Upper lobe of left lung (tissue), 6 donors: ENCODE measurements at regions not wholly inside any gene's neighbourhood (a gene's known extent, or its start where the extent isn't known, plus 50 kb on each side); places are given as distances from the start of the nearest gene placed in this dataset.

Experiments used
- ATAC-seq, 2 donors: fragments of 200-7000 bp; cut with Tn5 transposase; one replicate each; pipeline ENCODE4 v1.9.1; 2022; ENCODE audit warnings: mild to moderate bottlenecking in 2 of 2, moderate library complexity in 2 of 2; ENCODE audit not compliant: low FRiP score in 2 of 2
- DNase-seq, 2 donors: peaks; one replicate each; pipeline ENCODE4 v3.0.0-alpha.2; 2019 to 2020
- H3K27ac ChIP-seq, 4 donors: fragments of 200-600 bp; sonication (generic); one replicate each; pipeline ENCODE4 v1.5.1; 2016 to 2019
- H3K27me3 ChIP-seq, 4 donors: fragments of 200-600 bp; sonication (generic); one replicate each; pipeline ENCODE4 v1.5.1; 2017 to 2019
- H3K36me3 ChIP-seq, 4 donors: fragments of 200-600 bp; sonication (generic); one replicate each; pipeline ENCODE4 v1.5.1; 2016 to 2019
- H3K4me1 ChIP-seq, 4 donors: fragments of 200-600 bp; sonication (generic); one replicate each; pipeline ENCODE4 v1.5.1; 2018 to 2019
- H3K4me3 ChIP-seq, 4 donors: fragments of 200-600 bp; sonication (generic); one replicate each; pipeline ENCODE4 v1.5.1; 2017 to 2019; ENCODE audit warnings: mild to moderate bottlenecking in 2 of 4, moderate library complexity in 1 of 4
- H3K9me3 ChIP-seq, 4 donors: fragments of 200-600 bp; sonication (generic); one replicate each; pipeline ENCODE4 v1.5.1; 2018 to 2019
- CTCF ChIP-seq, 6 experiments: fragments of 450-650 bp in 4 of 6; fragments of 200-600 bp in 2 of 6; sonication (generic) in 2 of 6; IDR thresholded peaks; one replicate each; pipeline ENCODE4 v1.5.1; 2016 to 2019; ENCODE audit warnings: antibody characterized with exemption in 6 of 6
- EP300 ChIP-seq, 4 donors: sonication (generic); formaldehyde crosslinking; IDR thresholded peaks; one replicate each; pipeline ENCODE4 v1.5.1; 2017; ENCODE audit warnings: antibody characterized with exemption in 4 of 4, control low read depth in 2 of 4
- POLR2A ChIP-seq, 4 donors: fragments of 450-650 bp; IDR thresholded peaks; one replicate each; pipeline ENCODE4 v1.5.1; 2016 to 2017; ENCODE audit warnings: antibody characterized with exemption in 4 of 4, mild to moderate bottlenecking in 2 of 4
- POLR2AphosphoS5 ChIP-seq, 2 donors: sonication (generic); formaldehyde crosslinking; IDR thresholded peaks; one replicate each; pipeline ENCODE4 v1.5.1; 2017; ENCODE audit warnings: antibody characterized with exemption in 2 of 2
- WGBS, 2 donors: methylation state at CpG; one replicate each; pipeline ENCODE4 v1.1.5; 2017 to 2018; 5-methylcytosine and 5-hydroxymethylcytosine counted together
- donor health status: DM: no; HTN: no; CAD: no; lungs with moderate emphysema.
- donor health status: DM: no; HTN: yes; CAD: no; lungs with severe emphysema.

DNA sequence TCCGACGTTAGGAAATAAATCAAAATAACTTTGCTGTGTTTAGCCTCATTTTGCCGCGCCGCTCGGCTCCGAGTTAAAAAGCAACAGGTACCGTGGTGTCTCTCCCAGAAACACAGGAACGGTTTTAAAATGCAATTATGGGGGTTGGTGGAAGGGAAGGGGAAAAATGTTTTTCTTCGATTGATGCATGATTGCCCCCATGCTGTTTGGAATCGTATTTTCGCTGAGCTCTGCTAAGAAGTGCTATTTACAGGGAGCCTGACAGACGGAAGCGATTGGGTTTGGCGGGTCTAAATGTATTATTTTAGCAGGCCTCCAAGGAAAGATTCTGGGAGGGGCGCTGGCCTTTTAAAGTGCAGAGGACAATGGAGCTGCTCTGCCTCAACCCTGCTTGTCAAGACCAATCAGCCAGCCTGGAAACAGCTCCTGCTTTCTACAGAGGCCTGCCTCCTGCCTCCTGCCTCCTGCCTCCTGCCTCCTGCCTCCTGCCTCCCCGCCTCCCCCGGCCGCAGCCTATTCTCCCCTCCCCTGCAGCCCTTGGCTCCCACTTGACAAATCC, 156.7 kb upstream of the TLE3 start:
- Histone ChIP-seq H3K4me1 (peaks cover 7 to 25% (median 15%) of the 10 kb centered on the region in 4 donors), H3K36me3 (no peaks in the 10 kb centered on the region), H3K27me3 (no peaks in the 10 kb centered on the region), H3K9me3 (no peaks in the 10 kb centered on the region), H3K27ac (no peak overlapping the region), H3K4me3 (no peak overlapping the region)
- TF ChIP-seq EP300 (IDR thresholded peaks at IDR 0.05) (no peak), CTCF (IDR thresholded peaks at IDR 0.05) (no peak), POLR2AphosphoS5 (IDR thresholded peaks at IDR 0.05) (no peak), POLR2A (IDR thresholded peaks at IDR 0.05) (no peak)
- DNase-seq: peak in 1 of 2 donors; percentile 38
- no peak for ATAC-seq
- 85 to 92% methylated on average over 19 of the region's 19 CpGs for WGBS, 2 donors

DNA sequence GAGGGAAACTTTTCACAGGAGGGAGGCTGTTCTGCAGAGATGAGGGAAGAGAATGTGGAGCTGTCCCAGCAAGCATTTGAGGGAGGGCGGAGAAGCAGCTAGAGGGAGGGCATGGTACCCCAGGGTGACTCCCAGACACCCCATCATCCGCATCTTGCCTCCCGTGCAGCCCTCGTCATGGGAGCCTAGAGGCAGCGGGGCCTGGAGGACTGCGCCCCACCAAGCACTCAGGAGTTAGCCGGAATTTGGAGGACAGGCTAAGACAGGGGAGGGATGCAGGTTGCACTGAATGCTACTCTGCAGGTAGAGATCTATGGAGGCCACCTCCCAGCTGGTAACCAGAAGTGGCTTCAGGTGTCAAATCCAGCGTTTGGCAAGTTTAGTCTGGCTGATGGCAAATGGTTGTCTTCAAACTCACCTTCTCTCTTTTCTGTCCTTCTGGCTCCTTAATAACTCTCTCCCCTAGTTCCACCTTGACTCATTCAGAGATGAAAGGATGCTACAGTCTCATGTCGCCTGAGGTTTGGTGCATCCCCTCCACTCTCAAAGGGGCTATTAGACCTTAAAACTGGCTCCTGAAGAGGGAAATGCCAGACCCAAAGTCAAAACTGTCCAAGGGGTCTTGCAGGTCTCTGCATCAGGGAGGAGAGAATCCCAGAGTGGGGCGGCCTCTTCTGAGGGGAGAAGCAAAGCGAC, 155.9 kb upstream of the TLE3 start:
- Histone ChIP-seq H3K27me3 (no peaks in the 10 kb centered on the region), H3K27ac (no peak overlapping the region), H3K4me1 (peaks cover 2 to 18% (median 8%) of the 10 kb centered on the region in 4 donors), H3K36me3 (no peaks in the 10 kb centered on the region), H3K9me3 (no peaks in the 10 kb centered on the region), H3K4me3 (no peak overlapping the region)
- no peak for ATAC-seq
- no peak for TF ChIP-seq POLR2AphosphoS5 (IDR thresholded peaks at IDR 0.05)
- no peak for TF ChIP-seq EP300 (IDR thresholded peaks at IDR 0.05)
- no peak for TF ChIP-seq CTCF (IDR thresholded peaks at IDR 0.05)
- no peak for TF ChIP-seq POLR2A (IDR thresholded peaks at IDR 0.05)
- no peak for DNase-seq
- WGBS, 2 donors: 94 to 95% methylated on average over 11 of the region's 11 CpGs

- Histone ChIP-seq H3K27me3 (no peaks in the 10 kb centered on the region), H3K9me3 (no peaks in the 10 kb centered on the region), H3K36me3 (no peaks in the 10 kb centered on the region), H3K27ac (no peak overlapping the region), H3K4me1 (peaks cover 0 to 11% (median 2%) of the 10 kb centered on the region in 4 donors), H3K4me3 (no peak overlapping the region)
- ATAC-seq: no peak
- peak in 1 of 2 donors; percentile 48 for DNase-seq
- TF ChIP-seq CTCF (IDR thresholded peaks at IDR 0.05) (no peak), EP300 (IDR thresholded peaks at IDR 0.05) (no peak), POLR2AphosphoS5 (IDR thresholded peaks at IDR 0.05) (no peak), POLR2A (IDR thresholded peaks at IDR 0.05) (no peak)
- WGBS, 2 donors: 94 to 96% methylated on average over 5 to 7 of the region's 7 CpGs
Observed at GRCh38 chr15:70252951-70253320, 155.2 kb upstream of the TLE3 start.

- no peak overlapping the region for H3K27ac ChIP-seq
- no peaks in the 10 kb centered on the region for H3K36me3 ChIP-seq
- ATAC-seq (no peak), DNase-seq (peak in 1 of 2 donors; percentile 65)
- H3K9me3 ChIP-seq: no peaks in the 10 kb centered on the region
- no peak overlapping the region for H3K4me3 ChIP-seq
- H3K27me3 ChIP-seq: no peaks in the 10 kb centered on the region
- H3K4me1 ChIP-seq: peaks cover 0 to 5% (median 0%) of the 10 kb centered on the region in 4 donors
- 89 to 92% methylated on average over 15 to 21 of the region's 21 CpGs for WGBS, 2 donors
- TF ChIP-seq POLR2A (IDR thresholded peaks at IDR 0.05) (no peak), CTCF (IDR thresholded peaks at IDR 0.05) (no peak), EP300 (IDR thresholded peaks at IDR 0.05) (no peak)
Observed at GRCh38 chr15:70252056-70252950, 154.6 kb upstream of the TLE3 start.
